Esophagus muscularis mucosa (tissue), 4 donors: ENCODE measurements at regions not wholly inside any gene's neighbourhood (a gene's known extent, or its start where the extent isn't known, plus 50 kb on each side); places are given as distances from the start of the nearest gene placed in this dataset.

Source experiments
- EP300 ChIP-seq: sonication (generic); formaldehyde crosslinking; IDR thresholded peaks from one replicate; pipeline ENCODE4 v1.6.1; 2017; ENCODE audit warnings: antibody characterized with exemption
- POLR2A ChIP-seq: fragments of 450-650 bp; IDR thresholded peaks from one replicate; pipeline ENCODE4 v1.6.1; 2017; ENCODE audit warnings: antibody characterized with exemption, moderate library complexity, mild to moderate bottlenecking, low read depth
- POLR2AphosphoS5 ChIP-seq, 2 donors: sonication (generic); formaldehyde crosslinking; IDR thresholded peaks; one replicate each; pipeline ENCODE4 v1.6.1; 2017; ENCODE audit warnings: antibody characterized with exemption in 2 of 2
- TF ChIP-seq, protein P1 (sequence below), 3 experiments: fragments of 200-600 bp in 2 of 3; fragments of 450-650 bp in 1 of 3; sonication (generic) in 2 of 3; IDR thresholded peaks; one replicate each; pipeline ENCODE4 v1.5.1; 2017 to 2019; ENCODE audit warnings: antibody characterized with exemption in 3 of 3, mild to moderate bottlenecking in 2 of 3, moderate library complexity in 1 of 3

DNA sequence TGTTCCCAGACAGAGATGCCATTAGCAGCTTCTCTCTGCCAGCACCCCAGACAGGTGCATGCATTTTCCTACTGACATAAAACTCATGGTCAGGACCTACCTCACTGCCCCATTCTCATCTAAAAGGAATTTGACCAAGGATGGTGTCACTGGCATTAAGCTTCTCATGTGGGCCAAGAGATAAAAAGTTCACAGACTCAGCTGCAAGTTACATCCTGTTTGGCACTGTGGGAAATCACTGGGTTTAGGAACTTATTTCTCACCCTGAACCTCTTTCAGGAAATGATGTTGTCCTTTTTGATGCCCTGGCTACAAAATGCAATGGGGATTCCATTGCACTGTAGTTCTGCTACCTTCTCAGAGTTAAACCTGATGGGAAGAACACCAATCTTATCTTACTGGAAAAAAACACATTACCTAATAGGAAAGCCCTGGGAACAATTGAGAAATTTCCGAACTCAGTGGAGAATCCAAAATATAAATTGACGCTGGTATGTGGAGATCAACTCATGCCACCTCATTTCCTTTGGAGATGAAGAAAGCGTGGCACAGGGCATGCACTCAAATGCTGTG, 252.1 kb upstream of the COPS8 start:
- TF ChIP-seq, protein P1, sequence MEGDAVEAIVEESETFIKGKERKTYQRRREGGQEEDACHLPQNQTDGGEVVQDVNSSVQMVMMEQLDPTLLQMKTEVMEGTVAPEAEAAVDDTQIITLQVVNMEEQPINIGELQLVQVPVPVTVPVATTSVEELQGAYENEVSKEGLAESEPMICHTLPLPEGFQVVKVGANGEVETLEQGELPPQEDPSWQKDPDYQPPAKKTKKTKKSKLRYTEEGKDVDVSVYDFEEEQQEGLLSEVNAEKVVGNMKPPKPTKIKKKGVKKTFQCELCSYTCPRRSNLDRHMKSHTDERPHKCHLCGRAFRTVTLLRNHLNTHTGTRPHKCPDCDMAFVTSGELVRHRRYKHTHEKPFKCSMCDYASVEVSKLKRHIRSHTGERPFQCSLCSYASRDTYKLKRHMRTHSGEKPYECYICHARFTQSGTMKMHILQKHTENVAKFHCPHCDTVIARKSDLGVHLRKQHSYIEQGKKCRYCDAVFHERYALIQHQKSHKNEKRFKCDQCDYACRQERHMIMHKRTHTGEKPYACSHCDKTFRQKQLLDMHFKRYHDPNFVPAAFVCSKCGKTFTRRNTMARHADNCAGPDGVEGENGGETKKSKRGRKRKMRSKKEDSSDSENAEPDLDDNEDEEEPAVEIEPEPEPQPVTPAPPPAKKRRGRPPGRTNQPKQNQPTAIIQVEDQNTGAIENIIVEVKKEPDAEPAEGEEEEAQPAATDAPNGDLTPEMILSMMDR (IDR thresholded peaks at IDR 0.05): no peak
- TF ChIP-seq POLR2A (no peak), EP300 (no peak), POLR2AphosphoS5 (IDR thresholded peaks at IDR 0.05) (no peak)
